ENCODE measurements at regions not wholly inside any gene's neighbourhood (a gene's known extent, or its start where the extent isn't known, plus 50 kb on each side); places are given as distances from the start of the nearest gene placed in this dataset.

- no peak for ATAC-seq
- Histone ChIP-seq H3K4me1 (ENCODE audit: control insufficient read depth, insufficient read depth, low read length) (no peaks in the 10 kb centered on the region), H3K9me3 (ENCODE audit: control insufficient read depth, insufficient read depth, low read length) (peaks cover 6% of the 10 kb centered on the region), H3K27ac (ENCODE audit: low read length) (no peak overlapping the region), H3K4me3 (ENCODE audit: low read length) (no peak overlapping the region), H3K27me3 (ENCODE audit: control insufficient read depth, insufficient read depth, low read length) (no peaks in the 10 kb centered on the region), H3K36me3 (ENCODE audit: control insufficient read depth, insufficient read depth, low read length) (no peaks in the 10 kb centered on the region)
- Mint-ChIP-seq H3K4me1 (no peaks in the 10 kb centered on the region), H3K27ac (no peak overlapping the region), H3K27me3 (ENCODE audit: low read depth in 2 of 2) (no peaks in the 10 kb centered on the region), H3K4me3 (no peak overlapping the region), H3K36me3 (no peaks in the 10 kb centered on the region), H3K9me3 (peaks cover 0 to 6% of the 10 kb centered on the region in 2 donors)
- no peak for TF ChIP-seq CTCF (IDR thresholded peaks at IDR 0.05)
- DNase-seq: no peak
- 87% methylated on average over 7 of the region's 8 CpGs for WGBS (ENCODE audit: insufficient coverage)
- intact Hi-C loops (cut with micrococcal nuclease): no loop called here
These were observed 181.9 kb upstream of the ANO3 start for GRCh38 chr11:26150031-26150430.

GRCh38 chr11:26158251-26158650, 173.7 kb upstream of the ANO3 start:
- DNase-seq: no peak
- WGBS (ENCODE audit: insufficient coverage): 44% methylated on average over 1 of the region's 3 CpGs
- Histone ChIP-seq H3K4me1 (ENCODE audit: control insufficient read depth, insufficient read depth, low read length) (no peaks in the 10 kb centered on the region), H3K27ac (ENCODE audit: low read length) (no peak overlapping the region), H3K9me3 (ENCODE audit: control insufficient read depth, insufficient read depth, low read length) (no peaks in the 10 kb centered on the region), H3K4me3 (ENCODE audit: low read length) (no peak overlapping the region), H3K27me3 (ENCODE audit: control insufficient read depth, insufficient read depth, low read length) (no peaks in the 10 kb centered on the region), H3K36me3 (ENCODE audit: control insufficient read depth, insufficient read depth, low read length) (no peaks in the 10 kb centered on the region)
- Mint-ChIP-seq H3K36me3 (no peaks in the 10 kb centered on the region), H3K4me3 (no peak overlapping the region), H3K27ac (no peak overlapping the region), H3K9me3 (peaks cover 7 to 14% of the 10 kb centered on the region in 2 donors), H3K27me3 (ENCODE audit: low read depth in 2 of 2) (no peaks in the 10 kb centered on the region), H3K4me1 (no peaks in the 10 kb centered on the region)
- no peak for TF ChIP-seq CTCF (IDR thresholded peaks at IDR 0.05)
- intact Hi-C loops (cut with micrococcal nuclease): no loop called here
- no peak for ATAC-seq

GRCh38 chr11:26162291-26162690, 169.6 kb upstream of the ANO3 start:
- Histone ChIP-seq H3K27me3 (ENCODE audit: control insufficient read depth, insufficient read depth, low read length) (no peaks in the 10 kb centered on the region), H3K27ac (ENCODE audit: low read length) (no peak overlapping the region), H3K36me3 (ENCODE audit: control insufficient read depth, insufficient read depth, low read length) (no peaks in the 10 kb centered on the region), H3K4me1 (ENCODE audit: control insufficient read depth, insufficient read depth, low read length) (no peaks in the 10 kb centered on the region), H3K4me3 (ENCODE audit: low read length) (no peak overlapping the region), H3K9me3 (ENCODE audit: control insufficient read depth, insufficient read depth, low read length) (no peaks in the 10 kb centered on the region)
- Mint-ChIP-seq H3K9me3 (peaks cover 8 to 9% of the 10 kb centered on the region in 2 donors), H3K27ac (no peak overlapping the region), H3K4me1 (no peaks in the 10 kb centered on the region), H3K4me3 (no peak overlapping the region), H3K27me3 (ENCODE audit: low read depth in 2 of 2) (no peaks in the 10 kb centered on the region), H3K36me3 (no peaks in the 10 kb centered on the region)
- no peak for TF ChIP-seq CTCF (IDR thresholded peaks at IDR 0.05)
- intact Hi-C loops (cut with micrococcal nuclease): no loop called here
- no peak for DNase-seq
- no peak for ATAC-seq
- 78% methylated on average over 1 of the region's 2 CpGs for WGBS (ENCODE audit: insufficient coverage)

GRCh38 chr11:26186389-26186788, 145.5 kb upstream of the ANO3 start:
- no peaks in the 10 kb centered on the region for H3K27me3 ChIP-seq (ENCODE audit: control insufficient read depth, insufficient read depth, low read length)
- peaks cover 4 to 7% of the 10 kb centered on the region in 2 donors for H3K9me3 Mint-ChIP-seq
- no peak overlapping the region for H3K4me3 ChIP-seq (ENCODE audit: low read length)
- H3K4me1 Mint-ChIP-seq: no peaks in the 10 kb centered on the region
- TF ChIP-seq CTCF (IDR thresholded peaks at IDR 0.05): no peak
- ATAC-seq: no peak
- H3K27ac ChIP-seq (ENCODE audit: low read length): no peak overlapping the region
- H3K27me3 Mint-ChIP-seq (ENCODE audit: low read depth in 2 of 2): no peaks in the 10 kb centered on the region
- no peaks in the 10 kb centered on the region for H3K36me3 ChIP-seq (ENCODE audit: control insufficient read depth, insufficient read depth, low read length)
- intact Hi-C loops (cut with micrococcal nuclease): no loop called here
- no peaks in the 10 kb centered on the region for H3K36me3 Mint-ChIP-seq
- WGBS (ENCODE audit: insufficient coverage): 80% methylated on average over 2 of the region's 2 CpGs
- no peaks in the 10 kb centered on the region for H3K4me1 ChIP-seq (ENCODE audit: control insufficient read depth, insufficient read depth, low read length)
- no peak overlapping the region for H3K27ac Mint-ChIP-seq
- DNase-seq: no peak
- H3K4me3 Mint-ChIP-seq: no peak overlapping the region
- no peaks in the 10 kb centered on the region for H3K9me3 ChIP-seq (ENCODE audit: control insufficient read depth, insufficient read depth, low read length)

All from natural killer cell (primary cell).